Chondrocyte (in vitro differentiated cells): ENCODE measurements at regions not wholly inside any gene's neighbourhood (a gene's known extent, or its start where the extent isn't known, plus 50 kb on each side); places are given as distances from the start of the nearest gene placed in this dataset.

Experiments
- DNase-seq: peaks from one replicate; pipeline ENCODE4 v3.0.0; 2021; ENCODE audit warnings: mixed read lengths, low spot score
- H3K27ac Mint-ChIP-seq: one replicate; pipeline ENCODE4 v1.8.0; 2021; ENCODE audit warnings: mild to moderate bottlenecking, moderate library complexity, mixed read lengths; ENCODE audit not compliant: unreplicated experiment
- H3K27me3 Mint-ChIP-seq: 2 replicates; pipeline ENCODE4 v1.8.0; 2021; ENCODE audit warnings: low read depth, mixed read lengths
- H3K36me3 Mint-ChIP-seq: 2 replicates; pipeline ENCODE4 v1.8.0; 2021; ENCODE audit warnings: low read depth, mixed read lengths
- H3K4me1 Mint-ChIP-seq: 2 replicates; pipeline ENCODE4 v1.8.0; 2021; ENCODE audit warnings: low read depth, mild to moderate bottlenecking, mixed read lengths
- H3K4me3 Mint-ChIP-seq: one replicate; pipeline ENCODE4 v1.8.0; 2021; ENCODE audit warnings: mild to moderate bottlenecking, moderate library complexity, mixed read lengths; ENCODE audit not compliant: unreplicated experiment
- H3K9me3 Mint-ChIP-seq: 2 replicates; pipeline ENCODE4 v1.8.0; 2021; ENCODE audit warnings: low read depth, mixed read lengths
- CTCF ChIP-seq: fragments of 200-600 bp; sonication (generic); IDR thresholded peaks from 2 replicates; pipeline ENCODE4 v1.5.0; 2021; ENCODE audit warnings: antibody characterized with exemption, mild to moderate bottlenecking, moderate library complexity

DNA sequence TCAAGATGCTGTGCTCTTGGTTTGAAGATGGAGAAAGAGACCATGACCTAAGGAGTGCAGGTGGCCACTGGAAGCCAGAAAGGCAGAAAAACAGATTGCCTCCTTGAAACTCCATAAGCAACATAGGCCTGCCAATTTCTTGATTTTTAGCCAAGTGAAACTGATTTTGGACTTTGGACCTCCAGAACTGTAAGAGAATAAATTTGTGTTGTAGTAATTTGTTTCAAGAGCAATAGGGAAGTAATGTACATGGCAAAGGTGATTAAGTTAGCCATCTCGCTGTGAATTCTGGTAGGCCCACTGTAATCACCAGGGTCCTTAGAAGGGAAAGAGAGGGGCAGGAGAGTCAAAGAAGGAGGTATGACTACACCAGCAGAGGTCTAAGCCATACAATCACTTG is 238.8 kb downstream of the CNTN3 start:
- no peak overlapping the region for H3K27ac Mint-ChIP-seq

GRCh38 chr3:74372743-74373142 is 241.7 kb downstream of the CNTN3 start:
- DNase-seq: no peak
- Mint-ChIP-seq H3K36me3 (no peaks in the 10 kb centered on the region), H3K27ac (no peak overlapping the region), H3K4me1 (no peaks in the 10 kb centered on the region), H3K27me3 (no peaks in the 10 kb centered on the region), H3K9me3 (no peaks in the 10 kb centered on the region), H3K4me3 (no peak overlapping the region)
- TF ChIP-seq CTCF: no peak

More for the DNA sequence above, 238.8 kb downstream of the CNTN3 start:
- Mint-ChIP-seq H3K4me1 (no peaks in the 10 kb centered on the region), H3K36me3 (no peaks in the 10 kb centered on the region), H3K9me3 (no peaks in the 10 kb centered on the region), H3K4me3 (no peak overlapping the region), H3K27me3 (no peaks in the 10 kb centered on the region)
- DNase-seq: no peak
- no peak for TF ChIP-seq CTCF

DNA sequence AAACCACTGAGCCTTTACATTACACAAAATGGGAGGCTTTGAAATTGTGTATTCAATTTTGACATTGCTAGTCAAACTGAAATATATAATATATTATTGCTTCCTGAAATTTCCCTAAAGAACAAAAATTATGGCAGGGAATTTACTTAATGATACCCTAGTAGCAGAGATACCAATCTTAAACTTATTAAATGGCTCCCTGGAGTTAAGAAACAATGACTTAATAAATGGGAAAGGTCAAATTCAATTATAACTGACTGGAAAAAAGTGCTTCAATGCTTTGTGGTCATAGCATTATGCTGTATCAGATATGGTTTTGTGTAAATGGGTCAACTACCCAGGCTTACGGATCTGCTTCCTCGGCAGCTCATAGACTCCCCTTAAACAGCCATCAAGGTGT is 244.1 kb downstream of the CNTN3 start:
- Mint-ChIP-seq H3K9me3 (no peaks in the 10 kb centered on the region), H3K4me3 (no peak overlapping the region), H3K4me1 (no peaks in the 10 kb centered on the region), H3K27me3 (no peaks in the 10 kb centered on the region), H3K27ac (no peak overlapping the region), H3K36me3 (no peaks in the 10 kb centered on the region)
- no peak for TF ChIP-seq CTCF
- no peak for DNase-seq

- no peak overlapping the region for H3K4me3 Mint-ChIP-seq
- no peaks in the 10 kb centered on the region for H3K4me1 Mint-ChIP-seq
- H3K9me3 Mint-ChIP-seq: no peaks in the 10 kb centered on the region
- TF ChIP-seq CTCF: no peak
- no peaks in the 10 kb centered on the region for H3K36me3 Mint-ChIP-seq
- H3K27me3 Mint-ChIP-seq: no peaks in the 10 kb centered on the region
- no peak overlapping the region for H3K27ac Mint-ChIP-seq
- DNase-seq: no peak
These were observed 248.1 kb downstream of the CNTN3 start for GRCh38 chr3:74366331-74366730.

DNA sequence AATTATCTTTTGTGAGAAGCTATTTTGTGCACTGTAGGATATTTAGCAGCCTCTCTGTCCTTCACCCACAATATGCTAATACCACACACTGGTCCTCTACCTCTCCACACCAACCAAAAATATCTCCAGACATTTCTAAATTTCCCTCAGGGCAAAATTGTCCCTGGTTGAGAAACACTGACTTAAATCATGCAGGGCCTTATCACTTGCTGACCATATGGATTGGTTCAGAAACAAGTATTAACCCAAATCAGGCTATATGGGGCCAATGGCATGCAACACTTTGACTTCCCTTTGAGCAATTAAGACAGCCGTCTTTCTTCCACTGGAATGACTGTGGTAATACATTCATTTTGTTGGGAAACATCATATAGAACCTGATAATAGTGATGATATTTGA is 251.1 kb downstream of the CNTN3 start:
- TF ChIP-seq CTCF: no peak
- Mint-ChIP-seq H3K9me3 (no peaks in the 10 kb centered on the region), H3K4me3 (no peak overlapping the region), H3K27me3 (no peaks in the 10 kb centered on the region), H3K4me1 (no peaks in the 10 kb centered on the region), H3K36me3 (no peaks in the 10 kb centered on the region), H3K27ac (no peak overlapping the region)
- DNase-seq: no peak
